HepG2 (cell line): ENCODE measurements at regions not wholly inside any gene's neighbourhood (a gene's known extent, or its start where the extent isn't known, plus 50 kb on each side); places are given as distances from the start of the nearest gene placed in this dataset.
A peak's percentile ranks its signal among the peaks of the same experiment; 100 is the strongest.

Source experiments
- ATF1 ChIP-seq: IDR thresholded peaks from 2 replicates; pipeline ENCODE4 v1.6.1; 2016; ENCODE audit warnings: mild to moderate bottlenecking, control low read depth
- CREM ChIP-seq, 2 experiments: sonication (generic) in 1 of 2; formaldehyde crosslinking in 1 of 2; IDR thresholded peaks; 2 replicates each; pipeline versions ENCODE4 v1.4.0 to v1.6.1; 2016 to 2020; ENCODE audit warnings: antibody characterized with exemption in 1 of 2, mild to moderate bottlenecking in 1 of 2, missing genetic modification reagents in 1 of 2
- DPF2 ChIP-seq: sonication (generic); formaldehyde crosslinking; IDR thresholded peaks from 2 replicates; pipeline ENCODE4 v1.4.0; 2020; ENCODE audit warnings: mild to moderate bottlenecking, low read depth, missing genetic modification reagents, borderline replicate concordance
- HMG20A ChIP-seq: IDR thresholded peaks from 2 replicates; pipeline ENCODE4 v1.6.1; 2016; ENCODE audit warnings: borderline replicate concordance
- MZF1 ChIP-seq: sonication (generic); formaldehyde crosslinking; IDR thresholded peaks from 2 replicates; pipeline ENCODE4 v1.8.1; 2023; ENCODE audit warnings: mild to moderate bottlenecking, missing genetic modification reagents, borderline replicate concordance
- SCMH1 ChIP-seq: sonication (generic); formaldehyde crosslinking; IDR thresholded peaks from 2 replicates; pipeline ENCODE4 v1.9.0; 2021; ENCODE audit warnings: missing genetic modification reagents, mild to moderate bottlenecking, borderline replicate concordance
- SIX1 ChIP-seq: sonication (generic); formaldehyde crosslinking; IDR thresholded peaks from 2 replicates; pipeline ENCODE4 v1.4.0; 2020; ENCODE audit warnings: missing genetic modification reagents, borderline replicate concordance
- SP140L ChIP-seq: sonication (generic); formaldehyde crosslinking; IDR thresholded peaks from 2 replicates; pipeline ENCODE4 v1.4.0; 2020; ENCODE audit warnings: missing genetic modification reagents, borderline replicate concordance
- ZFP1 ChIP-seq: IDR thresholded peaks from 2 replicates; pipeline ENCODE4 v1.6.1; 2016
- ZNF546 ChIP-seq: sonication (generic); formaldehyde crosslinking; conservative IDR thresholded peaks from 2 replicates; pipeline ENCODE4 v1.8.1; 2023; ENCODE audit warnings: mild to moderate bottlenecking, missing genetic modification reagents
- ZNF883 ChIP-seq: sonication (generic); formaldehyde crosslinking; IDR thresholded peaks from 2 replicates; pipeline ENCODE4 v1.5.1; 2020; ENCODE audit warnings: mild to moderate bottlenecking, missing genetic modification reagents; ENCODE audit errors: not compliant biosample characterization
- TF ChIP-seq, protein P1 (sequence below): IDR thresholded peaks from 2 replicates; pipeline ENCODE4 v1.6.1; 2016; ENCODE audit warnings: low read depth, borderline replicate concordance
- TF ChIP-seq, protein P2 (sequence below): sonication (generic); formaldehyde crosslinking; IDR thresholded peaks from 2 replicates; pipeline ENCODE4 v1.9.0; 2021; ENCODE audit warnings: missing genetic modification reagents, borderline replicate concordance
- TF ChIP-seq, protein P3 (sequence below): sonication (generic); formaldehyde crosslinking; IDR thresholded peaks from 2 replicates; pipeline ENCODE4; 2020; ENCODE audit warnings: missing genetic modification reagents, mild to moderate bottlenecking, borderline replicate concordance
- TF ChIP-seq, protein P4 (sequence below): IDR thresholded peaks from 2 replicates; pipeline ENCODE4 v1.6.1; 2016; ENCODE audit warnings: missing compliant biosample characterization, missing genetic modification reagents, borderline replicate concordance
- TF ChIP-seq, protein P5 (sequence below): sonication (generic); formaldehyde crosslinking; IDR thresholded peaks from 2 replicates; pipeline ENCODE4 v1.5.0; 2020; ENCODE audit warnings: mild to moderate bottlenecking, missing genetic modification reagents, borderline replicate concordance
- TF ChIP-seq, protein P6 (sequence below): sonication (generic); formaldehyde crosslinking; IDR thresholded peaks from 2 replicates; pipeline ENCODE4 v1.8.1; 2023; ENCODE audit warnings: mild to moderate bottlenecking, moderate library complexity, missing genetic modification reagents

DNA sequence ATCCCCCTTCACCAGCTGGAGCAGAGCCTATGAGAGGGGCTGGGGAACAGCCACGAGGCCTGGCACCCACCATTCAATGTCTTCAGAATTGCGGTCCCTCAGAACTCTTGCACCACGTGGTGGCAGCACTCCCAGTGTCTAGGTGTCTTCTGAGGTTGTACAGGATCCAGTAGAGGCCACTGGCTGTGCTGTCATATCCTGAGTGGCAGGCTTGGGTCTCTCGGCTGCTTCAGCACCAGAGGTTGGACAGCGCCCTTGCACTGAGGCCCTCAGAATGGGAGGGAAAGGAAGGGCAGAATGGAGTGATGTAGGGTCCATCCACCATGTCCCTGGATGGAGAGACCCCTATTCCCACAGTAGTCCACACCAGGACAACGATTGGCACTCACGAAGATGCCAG lies 112.0 kb upstream of the TEKT4 start (continued):
- TF ChIP-seq ZNF883 = no peak
- TF ChIP-seq, protein P1, sequence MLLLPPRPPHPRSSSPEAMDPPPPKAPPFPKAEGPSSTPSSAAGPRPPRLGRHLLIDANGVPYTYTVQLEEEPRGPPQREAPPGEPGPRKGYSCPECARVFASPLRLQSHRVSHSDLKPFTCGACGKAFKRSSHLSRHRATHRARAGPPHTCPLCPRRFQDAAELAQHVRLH = peak; percentile 22; the same call in 1 of the 2 replicates
- no peak for TF ChIP-seq SCMH1 (CRISPR knock-in tag)
- no peak for TF ChIP-seq CREM (IDR thresholded peaks at IDR 0.05)
- TF ChIP-seq CREM (CRISPR knock-in tag; IDR thresholded peaks at IDR 0.05) = no peak
- TF ChIP-seq, protein P2, sequence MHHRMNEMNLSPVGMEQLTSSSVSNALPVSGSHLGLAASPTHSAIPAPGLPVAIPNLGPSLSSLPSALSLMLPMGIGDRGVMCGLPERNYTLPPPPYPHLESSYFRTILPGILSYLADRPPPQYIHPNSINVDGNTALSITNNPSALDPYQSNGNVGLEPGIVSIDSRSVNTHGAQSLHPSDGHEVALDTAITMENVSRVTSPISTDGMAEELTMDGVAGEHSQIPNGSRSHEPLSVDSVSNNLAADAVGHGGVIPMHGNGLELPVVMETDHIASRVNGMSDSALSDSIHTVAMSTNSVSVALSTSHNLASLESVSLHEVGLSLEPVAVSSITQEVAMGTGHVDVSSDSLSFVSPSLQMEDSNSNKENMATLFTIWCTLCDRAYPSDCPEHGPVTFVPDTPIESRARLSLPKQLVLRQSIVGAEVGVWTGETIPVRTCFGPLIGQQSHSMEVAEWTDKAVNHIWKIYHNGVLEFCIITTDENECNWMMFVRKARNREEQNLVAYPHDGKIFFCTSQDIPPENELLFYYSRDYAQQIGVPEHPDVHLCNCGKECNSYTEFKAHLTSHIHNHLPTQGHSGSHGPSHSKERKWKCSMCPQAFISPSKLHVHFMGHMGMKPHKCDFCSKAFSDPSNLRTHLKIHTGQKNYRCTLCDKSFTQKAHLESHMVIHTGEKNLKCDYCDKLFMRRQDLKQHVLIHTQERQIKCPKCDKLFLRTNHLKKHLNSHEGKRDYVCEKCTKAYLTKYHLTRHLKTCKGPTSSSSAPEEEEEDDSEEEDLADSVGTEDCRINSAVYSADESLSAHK (CRISPR knock-in tag) = no peak
- TF ChIP-seq MZF1 = no peak
- TF ChIP-seq, protein P3, sequence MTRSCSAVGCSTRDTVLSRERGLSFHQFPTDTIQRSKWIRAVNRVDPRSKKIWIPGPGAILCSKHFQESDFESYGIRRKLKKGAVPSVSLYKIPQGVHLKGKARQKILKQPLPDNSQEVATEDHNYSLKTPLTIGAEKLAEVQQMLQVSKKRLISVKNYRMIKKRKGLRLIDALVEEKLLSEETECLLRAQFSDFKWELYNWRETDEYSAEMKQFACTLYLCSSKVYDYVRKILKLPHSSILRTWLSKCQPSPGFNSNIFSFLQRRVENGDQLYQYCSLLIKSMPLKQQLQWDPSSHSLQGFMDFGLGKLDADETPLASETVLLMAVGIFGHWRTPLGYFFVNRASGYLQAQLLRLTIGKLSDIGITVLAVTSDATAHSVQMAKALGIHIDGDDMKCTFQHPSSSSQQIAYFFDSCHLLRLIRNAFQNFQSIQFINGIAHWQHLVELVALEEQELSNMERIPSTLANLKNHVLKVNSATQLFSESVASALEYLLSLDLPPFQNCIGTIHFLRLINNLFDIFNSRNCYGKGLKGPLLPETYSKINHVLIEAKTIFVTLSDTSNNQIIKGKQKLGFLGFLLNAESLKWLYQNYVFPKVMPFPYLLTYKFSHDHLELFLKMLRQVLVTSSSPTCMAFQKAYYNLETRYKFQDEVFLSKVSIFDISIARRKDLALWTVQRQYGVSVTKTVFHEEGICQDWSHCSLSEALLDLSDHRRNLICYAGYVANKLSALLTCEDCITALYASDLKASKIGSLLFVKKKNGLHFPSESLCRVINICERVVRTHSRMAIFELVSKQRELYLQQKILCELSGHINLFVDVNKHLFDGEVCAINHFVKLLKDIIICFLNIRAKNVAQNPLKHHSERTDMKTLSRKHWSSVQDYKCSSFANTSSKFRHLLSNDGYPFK = peak; percentile 26; the same call in 1 of the 2 replicates
- TF ChIP-seq ATF1 (CRISPR knock-in tag) = no peak
- no peak for TF ChIP-seq ZFP1 (CRISPR knock-in tag)
- no peak for TF ChIP-seq ZNF546 (CRISPR knock-in tag)
- TF ChIP-seq SIX1 (CRISPR knock-in tag) = no peak
- TF ChIP-seq, protein P4, sequence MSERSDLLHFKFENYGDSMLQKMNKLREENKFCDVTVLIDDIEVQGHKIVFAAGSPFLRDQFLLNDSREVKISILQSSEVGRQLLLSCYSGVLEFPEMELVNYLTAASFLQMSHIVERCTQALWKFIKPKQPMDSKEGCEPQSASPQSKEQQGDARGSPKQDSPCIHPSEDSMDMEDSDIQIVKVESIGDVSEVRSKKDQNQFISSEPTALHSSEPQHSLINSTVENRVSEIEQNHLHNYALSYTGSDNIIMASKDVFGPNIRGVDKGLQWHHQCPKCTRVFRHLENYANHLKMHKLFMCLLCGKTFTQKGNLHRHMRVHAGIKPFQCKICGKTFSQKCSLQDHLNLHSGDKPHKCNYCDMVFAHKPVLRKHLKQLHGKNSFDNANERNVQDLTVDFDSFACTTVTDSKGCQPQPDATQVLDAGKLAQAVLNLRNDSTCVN (CRISPR knock-in tag) = 0 out of 2 replicates have a peak, but pooled peaks have one; percentile 65
- no peak for TF ChIP-seq HMG20A (CRISPR knock-in tag)
- no peak for TF ChIP-seq SP140L (CRISPR knock-in tag)
- TF ChIP-seq, protein P5, sequence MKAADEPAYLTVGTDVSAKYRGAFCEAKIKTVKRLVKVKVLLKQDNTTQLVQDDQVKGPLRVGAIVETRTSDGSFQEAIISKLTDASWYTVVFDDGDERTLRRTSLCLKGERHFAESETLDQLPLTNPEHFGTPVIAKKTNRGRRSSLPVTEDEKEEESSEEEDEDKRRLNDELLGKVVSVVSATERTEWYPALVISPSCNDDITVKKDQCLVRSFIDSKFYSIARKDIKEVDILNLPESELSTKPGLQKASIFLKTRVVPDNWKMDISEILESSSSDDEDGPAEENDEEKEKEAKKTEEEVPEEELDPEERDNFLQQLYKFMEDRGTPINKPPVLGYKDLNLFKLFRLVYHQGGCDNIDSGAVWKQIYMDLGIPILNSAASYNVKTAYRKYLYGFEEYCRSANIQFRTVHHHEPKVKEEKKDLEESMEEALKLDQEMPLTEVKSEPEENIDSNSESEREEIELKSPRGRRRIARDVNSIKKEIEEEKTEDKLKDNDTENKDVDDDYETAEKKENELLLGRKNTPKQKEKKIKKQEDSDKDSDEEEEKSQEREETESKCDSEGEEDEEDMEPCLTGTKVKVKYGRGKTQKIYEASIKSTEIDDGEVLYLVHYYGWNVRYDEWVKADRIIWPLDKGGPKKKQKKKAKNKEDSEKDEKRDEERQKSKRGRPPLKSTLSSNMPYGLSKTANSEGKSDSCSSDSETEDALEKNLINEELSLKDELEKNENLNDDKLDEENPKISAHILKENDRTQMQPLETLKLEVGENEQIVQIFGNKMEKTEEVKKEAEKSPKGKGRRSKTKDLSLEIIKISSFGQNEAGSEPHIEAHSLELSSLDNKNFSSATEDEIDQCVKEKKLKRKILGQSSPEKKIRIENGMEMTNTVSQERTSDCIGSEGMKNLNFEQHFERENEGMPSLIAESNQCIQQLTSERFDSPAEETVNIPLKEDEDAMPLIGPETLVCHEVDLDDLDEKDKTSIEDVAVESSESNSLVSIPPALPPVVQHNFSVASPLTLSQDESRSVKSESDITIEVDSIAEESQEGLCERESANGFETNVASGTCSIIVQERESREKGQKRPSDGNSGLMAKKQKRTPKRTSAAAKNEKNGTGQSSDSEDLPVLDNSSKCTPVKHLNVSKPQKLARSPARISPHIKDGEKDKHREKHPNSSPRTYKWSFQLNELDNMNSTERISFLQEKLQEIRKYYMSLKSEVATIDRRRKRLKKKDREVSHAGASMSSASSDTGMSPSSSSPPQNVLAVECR (CRISPR knock-in tag) = peak; percentile 21; the same call in 1 of the 2 replicates
- no peak for TF ChIP-seq DPF2
- TF ChIP-seq, protein P6, sequence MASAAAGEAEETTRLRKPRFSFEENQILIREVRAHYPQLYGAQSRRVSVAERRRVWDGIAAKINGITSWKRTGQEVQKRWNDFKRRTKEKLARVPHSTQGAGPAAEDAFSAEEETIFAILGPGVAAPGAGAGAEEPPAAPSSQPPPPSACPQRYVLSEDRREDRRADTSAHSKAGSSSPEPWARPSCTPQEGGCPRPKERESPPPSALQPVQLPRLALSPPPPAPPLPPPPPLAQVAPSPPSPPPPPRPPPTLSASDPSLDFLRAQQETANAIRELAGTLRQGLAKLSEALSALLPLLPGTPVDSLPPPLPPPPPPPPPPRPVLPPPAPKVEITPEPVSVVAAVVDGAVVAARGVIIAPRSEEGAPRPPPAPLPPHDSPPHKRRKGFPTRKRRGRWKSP = no peak
